B cell (primary cell): ENCODE measurements at regions not wholly inside any gene's neighbourhood (a gene's known extent, or its start where the extent isn't known, plus 50 kb on each side); places are given as distances from the start of the nearest gene placed in this dataset.

Experiments
- ATAC-seq: fragments of 200-7000 bp; cut with Tn5 transposase; one replicate; pipeline ENCODE4 v1.10.0; 2021; ENCODE audit warnings: low read depth, mild to moderate bottlenecking, moderate number of reproducible peaks, moderate library complexity
- CTCF ChIA-PET: fragments of 350-600 bp; sonication (Branson Sonifier 250); formaldehyde crosslinking; loops from one replicate; lab custom pipeline; 2021; ENCODE audit warnings: antibody characterized with exemption, inconsistent platforms; lab: Charles Lee
- POLR2A ChIA-PET: fragments of 350-600 bp; sonication (Branson Sonifier 250); formaldehyde crosslinking; loops from one replicate; lab custom pipeline; 2021; ENCODE audit warnings: antibody characterized with exemption; lab: Charles Lee
- DNase-seq: peaks from one replicate; pipeline ENCODE4 v3.0.0; 2013
- H2AFZ ChIP-seq: 2 replicates; pipeline ENCODE4 v1.6.1; 2012; ENCODE audit warnings: mild to moderate bottlenecking, low read depth, low read length; ENCODE audit not compliant: insufficient read depth, poor library complexity, severe bottlenecking
- H3K27ac ChIP-seq, 2 donors: 1 replicate in 1 of 2; 2 replicates in 1 of 2; pipeline ENCODE4 v1.5.1; 2012 to 2013; ENCODE audit warnings: low read length in 2 of 2, mild to moderate bottlenecking in 2 of 2, moderate library complexity in 1 of 2
- H3K27me3 ChIP-seq, 4 experiments: fragments of 200-600 bp in 1 of 4; sonication (generic) in 1 of 4; replicated peaks in 1 of 4; 1 replicate in 2 of 4; 2 replicates in 2 of 4; pipeline versions ENCODE4 v1.6.1 to v1.7.0; 2013 to 2016; ENCODE audit warnings: low read length in 3 of 4, mild to moderate bottlenecking in 2 of 4, mixed read lengths in 1 of 4, moderate library complexity in 1 of 4; ENCODE audit not compliant: insufficient read depth in 4 of 4, control insufficient read depth in 3 of 4; ENCODE audit errors: control extremely low read depth in 1 of 4
- H3K36me3 ChIP-seq, 2 experiments: replicated peaks in 1 of 2; 1 replicate in 1 of 2; 2 replicates in 1 of 2; pipeline versions ENCODE4 v1.6.1 to v1.7.1; 2013; ENCODE audit warnings: low read length in 1 of 2; ENCODE audit not compliant: insufficient read depth in 2 of 2, control insufficient read depth in 1 of 2; ENCODE audit errors: control extremely low read depth in 1 of 2, extremely low read depth in 1 of 2
- H3K4me1 ChIP-seq, 2 donors: fragments of 200-600 bp in 1 of 2; sonication (generic) in 1 of 2; 1 replicate in 1 of 2; 2 replicates in 1 of 2; pipeline versions ENCODE4 v1.5.1 to v1.6.1; 2013 to 2017; ENCODE audit warnings: low read length in 2 of 2; ENCODE audit not compliant: control insufficient read depth in 2 of 2, insufficient read depth in 2 of 2
- H3K4me2 ChIP-seq: replicated peaks from 2 replicates; pipeline ENCODE3; 2012; ENCODE audit warnings: mild to moderate bottlenecking, low read depth, low read length; ENCODE audit not compliant: poor library complexity, severe bottlenecking
- H3K4me3 ChIP-seq, 5 experiments: fragments of 200-600 bp in 1 of 5; sonication (generic) in 1 of 5; 1 replicate in 3 of 5; 2 replicates in 2 of 5; pipeline versions ENCODE4 v1.5.1 to v1.7.0; 2011 to 2016; ENCODE audit warnings: low read length in 4 of 5, mild to moderate bottlenecking in 4 of 5, low read depth in 2 of 5, control low read depth in 1 of 5, moderate library complexity in 1 of 5; ENCODE audit not compliant: insufficient read depth in 1 of 5; ENCODE audit errors: control extremely low read depth in 1 of 5, extremely low read depth in 1 of 5
- H3K79me2 ChIP-seq: fragments of 200-600 bp; sonication (generic); one replicate; pipeline ENCODE4 v1.6.0; 2016; ENCODE audit warnings: low read length; ENCODE audit not compliant: control insufficient read depth, insufficient read depth
- H3K9ac ChIP-seq: fragments of 200-600 bp; sonication (generic); 2 replicates; pipeline ENCODE4 v1.6.1; 2017; ENCODE audit warnings: mild to moderate bottlenecking, low read length, moderate library complexity
- H3K9me3 ChIP-seq, 3 donors: one replicate each; pipeline versions ENCODE4 v1.6.1 to v1.7.1; 2013; ENCODE audit warnings: low read length in 2 of 3; ENCODE audit not compliant: control insufficient read depth in 2 of 3, insufficient read depth in 1 of 3; ENCODE audit errors: control extremely low read depth in 1 of 3
- H4K20me1 ChIP-seq: 2 replicates; pipeline ENCODE4 v1.6.0; 2012; ENCODE audit warnings: mild to moderate bottlenecking, low read length; ENCODE audit not compliant: insufficient read depth, control insufficient read depth, poor library complexity, severe bottlenecking
- H3K27ac Mint-ChIP-seq: one replicate; pipeline ENCODE4 v1.8.0; 2021; ENCODE audit warnings: mixed read lengths
- H3K27me3 Mint-ChIP-seq: one replicate; pipeline ENCODE4 v1.8.0; 2021; ENCODE audit warnings: mixed read lengths
- H3K4me1 Mint-ChIP-seq: one replicate; pipeline ENCODE4 v1.8.0; 2021; ENCODE audit warnings: mixed read lengths
- H3K4me3 Mint-ChIP-seq: one replicate; pipeline ENCODE4 v1.8.0; 2021; ENCODE audit warnings: mixed read lengths
- H3K9me3 Mint-ChIP-seq: one replicate; pipeline ENCODE4 v1.8.0; 2022; ENCODE audit warnings: mixed read lengths; ENCODE audit not compliant: insufficient read depth
- EZH2 ChIP-seq: IDR thresholded peaks from 2 replicates; pipeline ENCODE4 v1.6.1; 2012; ENCODE audit warnings: borderline replicate concordance, low read depth, mild to moderate bottlenecking, moderate library complexity, low read length; ENCODE audit not compliant: insufficient read depth, poor library complexity, severe bottlenecking
- WGBS: methylation state at CpG from one replicate; pipeline ENCODE4 v1.1.5; 2013; ENCODE audit warnings: missing lambda C conversion rate; ENCODE audit not compliant: insufficient coverage; 5-methylcytosine and 5-hydroxymethylcytosine counted together
- intact Hi-C: fragments of 100-400 bp; cut with micrococcal nuclease; formaldehyde crosslinking; loops from one replicate; pipeline ENCODE4 v1.10.0; 2022
- TF ChIP-seq, protein P1 (sequence below): fragments of 200-600 bp; IDR thresholded peaks from one replicate; pipeline ENCODE4 v1.8.0; 2022; ENCODE audit warnings: antibody characterized with exemption, mild to moderate bottlenecking

DNA sequence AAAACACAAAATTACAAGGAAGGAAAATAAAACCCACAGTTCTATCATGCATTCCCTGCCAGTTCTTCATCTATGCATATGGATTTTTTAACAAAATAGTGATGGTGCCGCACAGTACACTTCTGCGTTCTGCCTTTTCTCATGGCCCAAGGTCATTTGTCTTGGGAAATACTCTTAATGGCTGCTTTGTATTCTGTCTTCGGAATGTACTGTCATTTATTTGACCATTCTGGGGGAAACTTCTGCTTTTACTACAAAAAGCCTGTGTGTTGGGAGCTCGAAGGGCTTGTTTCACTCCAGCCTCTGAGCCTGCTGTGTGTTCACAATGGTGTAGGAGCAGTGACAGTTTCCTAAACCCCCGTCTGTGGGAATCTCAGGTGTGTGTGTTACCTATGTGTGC lies 82.8 kb upstream of the SEC14L1 start:
- CTCF ChIA-PET: interaction anchor here (2.0 to 17.9 kb wide), 5 partner anchors 9 to 190 kb away, joined by 7 to 426 read pairs (median 16); partner anchors contain the start of gene MGAT5B
- Histone ChIP-seq H3K79me2 (no peaks in the 10 kb centered on the region), H3K36me3 (no peaks in the 10 kb centered on the region), H3K9ac (no peak overlapping the region), H4K20me1 (no peaks in the 10 kb centered on the region), H3K4me3 (no peak overlapping the region), H3K4me1 (peaks cover 0 to 5% of the 10 kb centered on the region in 2 donors), H3K27me3 (peaks cover 0 to 25% (median 5%) of the 10 kb centered on the region in 4 experiments), H3K9me3 (no peaks in the 10 kb centered on the region), H3K27ac (no peak overlapping the region), H3K4me2 (no peak overlapping the region), H2AFZ (no peak overlapping the region)
- ATAC-seq: no peak
- no peaks in the 10 kb centered on the region for H3K9me3 Mint-ChIP-seq
- POLR2A ChIA-PET: no interaction called here
- DNase-seq: no peak
- TF ChIP-seq EZH2: no peak
- TF ChIP-seq, protein P1, sequence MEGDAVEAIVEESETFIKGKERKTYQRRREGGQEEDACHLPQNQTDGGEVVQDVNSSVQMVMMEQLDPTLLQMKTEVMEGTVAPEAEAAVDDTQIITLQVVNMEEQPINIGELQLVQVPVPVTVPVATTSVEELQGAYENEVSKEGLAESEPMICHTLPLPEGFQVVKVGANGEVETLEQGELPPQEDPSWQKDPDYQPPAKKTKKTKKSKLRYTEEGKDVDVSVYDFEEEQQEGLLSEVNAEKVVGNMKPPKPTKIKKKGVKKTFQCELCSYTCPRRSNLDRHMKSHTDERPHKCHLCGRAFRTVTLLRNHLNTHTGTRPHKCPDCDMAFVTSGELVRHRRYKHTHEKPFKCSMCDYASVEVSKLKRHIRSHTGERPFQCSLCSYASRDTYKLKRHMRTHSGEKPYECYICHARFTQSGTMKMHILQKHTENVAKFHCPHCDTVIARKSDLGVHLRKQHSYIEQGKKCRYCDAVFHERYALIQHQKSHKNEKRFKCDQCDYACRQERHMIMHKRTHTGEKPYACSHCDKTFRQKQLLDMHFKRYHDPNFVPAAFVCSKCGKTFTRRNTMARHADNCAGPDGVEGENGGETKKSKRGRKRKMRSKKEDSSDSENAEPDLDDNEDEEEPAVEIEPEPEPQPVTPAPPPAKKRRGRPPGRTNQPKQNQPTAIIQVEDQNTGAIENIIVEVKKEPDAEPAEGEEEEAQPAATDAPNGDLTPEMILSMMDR: no peak
- H3K27ac Mint-ChIP-seq: no peak overlapping the region
- peaks cover 30% of the 10 kb centered on the region for H3K27me3 Mint-ChIP-seq
- 73% methylated on average over 3 of the region's 5 CpGs for WGBS
- peaks cover 2% of the 10 kb centered on the region for H3K4me1 Mint-ChIP-seq
- intact Hi-C loops: loop anchor here (10.0 kb wide), 1 partner anchor 103 kb away; no protein-coding TSS in a partner anchor
- H3K4me3 Mint-ChIP-seq: no peak overlapping the region

DNA sequence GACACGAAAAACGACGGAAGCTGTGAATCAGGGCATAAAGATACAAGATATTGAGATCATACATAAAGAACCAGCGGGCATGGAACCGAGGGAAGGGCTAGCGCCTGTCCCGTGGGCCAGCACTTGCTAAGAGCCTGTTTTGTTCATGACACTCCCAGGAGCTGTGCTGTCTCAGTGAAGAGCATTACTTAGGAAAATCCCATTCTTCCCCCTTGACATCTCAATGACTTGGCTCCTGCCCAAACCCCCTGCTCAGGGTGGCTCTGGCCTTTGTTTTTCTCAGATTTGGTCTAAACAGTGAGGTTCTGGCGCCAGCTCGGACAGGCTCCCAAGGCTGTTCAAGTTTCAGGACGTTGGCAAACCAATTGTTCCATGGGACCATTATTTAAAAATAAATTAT lies 79.1 kb upstream of the SEC14L1 start:
- Mint-ChIP-seq H3K27ac (no peak overlapping the region), H3K4me1 (peaks cover 1% of the 10 kb centered on the region), H3K9me3 (no peaks in the 10 kb centered on the region), H3K4me3 (no peak overlapping the region), H3K27me3 (peaks cover 7% of the 10 kb centered on the region)
- no peak for TF ChIP-seq EZH2
- TF ChIP-seq, protein P1: no peak
- Histone ChIP-seq H3K9me3 (no peaks in the 10 kb centered on the region), H3K36me3 (no peaks in the 10 kb centered on the region), H3K79me2 (no peaks in the 10 kb centered on the region), H3K9ac (no peak overlapping the region), H3K4me1 (no peaks in the 10 kb centered on the region), H3K4me3 (no peak overlapping the region), H3K27ac (no peak overlapping the region), H3K27me3 (peaks cover 0 to 12% (median 0%) of the 10 kb centered on the region in 4 experiments), H2AFZ (no peak overlapping the region), H4K20me1 (no peaks in the 10 kb centered on the region), H3K4me2 (no peak overlapping the region)
- CTCF ChIA-PET: interaction anchor here (1.2 to 17.9 kb wide), 2 partner anchors 14 to 194 kb away, joined by 3 to 426 read pairs; partner anchors contain the start of gene MGAT5B
- WGBS: 92% methylated on average over 7 of the region's 10 CpGs
- no peak for DNase-seq
- intact Hi-C loops: no loop called here
- POLR2A ChIA-PET: no interaction called here
- ATAC-seq: no peak
